HEK293 (cell line): ENCODE measurements at regions not wholly inside any gene's neighbourhood (a gene's known extent, or its start where the extent isn't known, plus 50 kb on each side); places are given as distances from the start of the nearest gene placed in this dataset.

Experiments used
- CTCF ChIA-PET: fragments of 350-600 bp; formaldehyde crosslinking; extraction: SDS; loops from one replicate; lab custom pipeline; 2021; ENCODE audit warnings: antibody characterized with exemption; lab: Yijun Ruan, JAX
- POLR2A ChIA-PET: fragments of 300-600 bp; formaldehyde crosslinking; extraction: SDS; loops from one replicate; lab custom pipeline; 2020; ENCODE audit warnings: antibody characterized with exemption, inconsistent platforms; lab: Yijun Ruan, JAX
- H3K27ac ChIP-seq: fragments of 200-500 bp; sonication (Bioruptor generic); 2 replicates; pipeline ENCODE4 v1.5.1; 2014; ENCODE audit warnings: low read depth, low read length, control low read depth, inconsistent platforms; ENCODE audit errors: extremely low read depth
- H3K36me3 ChIP-seq, 2 experiments: fragments of 200-500 bp in 1 of 2; sonication (Bioruptor generic) in 1 of 2; 1 replicate in 1 of 2; 2 replicates in 1 of 2; pipeline ENCODE4 v1.5.1; 2014 to 2017; ENCODE audit warnings: inconsistent platforms in 2 of 2, low read length in 2 of 2; ENCODE audit not compliant: control insufficient read depth in 2 of 2, insufficient read depth in 1 of 2
- H3K4me1 ChIP-seq: fragments of 200-500 bp; sonication (Bioruptor generic); 2 replicates; pipeline ENCODE4 v1.5.1; 2014; ENCODE audit warnings: mild to moderate bottlenecking, low read length, inconsistent platforms; ENCODE audit not compliant: control insufficient read depth, insufficient read depth
- H3K4me3 ChIP-seq: 2 replicates; pipeline ENCODE4 v1.5.1; 2011; ENCODE audit warnings: low read depth, mild to moderate bottlenecking, control low read depth, low read length, moderate library complexity
- H3K9me3 ChIP-seq: fragments of 200-500 bp; sonication (Bioruptor generic); 2 replicates; pipeline ENCODE4 v1.5.1; 2014; ENCODE audit warnings: low read depth, low read length, inconsistent platforms; ENCODE audit not compliant: control insufficient read depth, insufficient read depth
- HOXA7 ChIP-seq: sonication (generic); formaldehyde crosslinking; IDR thresholded peaks from 2 replicates; pipeline ENCODE4 v1.8.1; 2022; ENCODE audit warnings: missing genetic modification reagents, borderline replicate concordance
- HOXC10 ChIP-seq: sonication (generic); formaldehyde crosslinking; IDR thresholded peaks from 2 replicates; pipeline ENCODE4 v1.8.1; 2023; ENCODE audit warnings: mild to moderate bottlenecking, missing genetic modification reagents
- PRDM1 ChIP-seq: fragments of 450-650 bp; formaldehyde crosslinking; IDR thresholded peaks from 2 replicates; pipeline ENCODE4; 2016; ENCODE audit warnings: missing biosample characterization, missing genetic modification characterization
- TCF7L2 ChIP-seq: IDR thresholded peaks from 2 replicates; pipeline ENCODE4 v1.6.1; 2011; ENCODE audit warnings: low read depth, mild to moderate bottlenecking, inconsistent platforms, low read length, moderate library complexity, borderline replicate concordance
- ZNF175 ChIP-seq: fragments of 450-650 bp; formaldehyde crosslinking; IDR thresholded peaks from 2 replicates; pipeline ENCODE4 v1.5.1; 2016; ENCODE audit warnings: missing biosample characterization, missing genetic modification characterization
- ZNF184 ChIP-seq: fragments of 450-650 bp; IDR thresholded peaks from 2 replicates; pipeline ENCODE4 v1.5.1; 2018; ENCODE audit warnings: missing biosample characterization, mild to moderate bottlenecking, missing genetic modification characterization
- ZNF274 ChIP-seq, 2 experiments: fragments of 200-500 bp in 1 of 2; fragments of 450-650 bp in 1 of 2; sonication (Bioruptor generic) in 1 of 2; formaldehyde crosslinking in 1 of 2; IDR thresholded peaks; 2 replicates each; pipeline versions ENCODE4 v1.5.1 to v1.6.1; 2014 to 2016; ENCODE audit warnings: borderline replicate concordance in 1 of 2, inconsistent platforms in 1 of 2, low read length in 1 of 2, missing biosample characterization in 1 of 2, missing genetic modification characterization in 1 of 2
- ZNF311 ChIP-seq: fragments of 450-650 bp; formaldehyde crosslinking; IDR thresholded peaks from 2 replicates; pipeline ENCODE4 v1.5.1; 2017; ENCODE audit warnings: missing biosample characterization, missing genetic modification characterization, borderline replicate concordance
- ZNF48 ChIP-seq: fragments of 450-650 bp; formaldehyde crosslinking; IDR thresholded peaks from 2 replicates; pipeline ENCODE4 v1.5.1; 2016; ENCODE audit warnings: missing biosample characterization, missing genetic modification characterization
- ZNF501 ChIP-seq: fragments of 450-650 bp; formaldehyde crosslinking; IDR thresholded peaks from 2 replicates; pipeline ENCODE4 v1.5.1; 2016; ENCODE audit warnings: missing biosample characterization, missing genetic modification characterization
- ZNF521 ChIP-seq: fragments of 450-650 bp; formaldehyde crosslinking; IDR thresholded peaks from 2 replicates; pipeline ENCODE4 v1.5.1; 2017; ENCODE audit warnings: missing biosample characterization, mild to moderate bottlenecking, missing genetic modification characterization
- ZNF560 ChIP-seq: fragments of 450-650 bp; formaldehyde crosslinking; IDR thresholded peaks from 2 replicates; pipeline ENCODE4 v1.5.1; 2017; ENCODE audit warnings: missing biosample characterization, missing genetic modification characterization, borderline replicate concordance
- ZNF621 ChIP-seq: fragments of 450-650 bp; formaldehyde crosslinking; IDR thresholded peaks from 2 replicates; pipeline ENCODE4 v1.5.1; 2017; ENCODE audit warnings: missing biosample characterization, missing genetic modification characterization
- ZNF623 ChIP-seq: fragments of 450-650 bp; formaldehyde crosslinking; IDR thresholded peaks from 2 replicates; pipeline ENCODE4 v1.5.1; 2016; ENCODE audit warnings: missing biosample characterization, missing genetic modification characterization
- ZNF664 ChIP-seq: fragments of 450-650 bp; formaldehyde crosslinking; IDR thresholded peaks from 2 replicates; pipeline ENCODE4 v1.5.1; 2016; ENCODE audit warnings: missing biosample characterization, missing genetic modification characterization
- ZNF677 ChIP-seq: fragments of 450-650 bp; IDR thresholded peaks from 2 replicates; pipeline ENCODE4 v1.5.0; 2018; ENCODE audit warnings: missing biosample characterization, mild to moderate bottlenecking, missing genetic modification characterization, moderate library complexity
- ZSCAN30 ChIP-seq: fragments of 450-650 bp; IDR thresholded peaks from 2 replicates; pipeline ENCODE4 v1.5.1; 2018; ENCODE audit warnings: missing biosample characterization, mild to moderate bottlenecking, missing genetic modification characterization, moderate library complexity
- TF ChIP-seq, protein P1 (sequence below): fragments of 450-650 bp; formaldehyde crosslinking; IDR thresholded peaks from 2 replicates; pipeline ENCODE4 v1.5.1; 2016; ENCODE audit warnings: missing biosample characterization, missing genetic modification characterization, low read depth
- TF ChIP-seq, protein P2 (sequence below): fragments of 450-650 bp; formaldehyde crosslinking; IDR thresholded peaks from 2 replicates; pipeline ENCODE4 v1.5.1; 2017; ENCODE audit warnings: missing biosample characterization, missing genetic modification characterization
- TF ChIP-seq, protein P3 (sequence below): fragments of 450-650 bp; formaldehyde crosslinking; IDR thresholded peaks from 2 replicates; pipeline ENCODE4; 2016; ENCODE audit warnings: missing biosample characterization, missing genetic modification characterization
- TF ChIP-seq, protein P4 (sequence below): fragments of 450-650 bp; formaldehyde crosslinking; IDR thresholded peaks from 2 replicates; pipeline ENCODE4 v1.5.1; 2016; ENCODE audit warnings: missing biosample characterization, missing genetic modification characterization
- TF ChIP-seq, protein P5 (sequence below): fragments of 450-650 bp; formaldehyde crosslinking; conservative IDR thresholded peaks from 2 replicates; pipeline ENCODE4 v1.5.1; 2016; ENCODE audit warnings: low read depth, missing biosample characterization, missing genetic modification characterization
- TF ChIP-seq, protein P6 (sequence below): fragments of 450-650 bp; formaldehyde crosslinking; optimal IDR thresholded peaks from 2 replicates; pipeline ENCODE3; 2016; ENCODE audit warnings: missing biosample characterization, mild to moderate bottlenecking, missing genetic modification characterization

DNA sequence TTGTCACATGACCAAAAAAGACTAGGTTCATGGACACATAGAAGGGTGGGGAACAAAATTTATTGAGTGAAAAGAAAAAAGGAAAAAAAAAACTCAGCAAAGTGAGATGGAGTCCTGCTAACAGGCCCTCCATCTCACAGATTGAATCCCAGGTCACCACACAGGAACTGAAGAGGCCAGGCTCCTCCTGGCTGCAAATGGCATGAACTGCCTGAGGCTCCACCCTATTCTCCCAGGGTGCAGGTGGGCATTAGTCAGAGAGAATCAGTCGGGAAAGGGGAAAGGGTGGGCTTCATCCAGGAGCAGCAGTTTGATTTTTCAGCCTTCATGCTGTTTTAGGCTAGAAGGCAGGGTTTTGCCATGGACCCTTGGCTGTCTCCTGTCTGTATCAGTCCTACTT, 128.5 kb upstream of the GRID2 start:
- H3K4me1 ChIP-seq: no peaks in the 10 kb centered on the region
- TF ChIP-seq, protein P1, sequence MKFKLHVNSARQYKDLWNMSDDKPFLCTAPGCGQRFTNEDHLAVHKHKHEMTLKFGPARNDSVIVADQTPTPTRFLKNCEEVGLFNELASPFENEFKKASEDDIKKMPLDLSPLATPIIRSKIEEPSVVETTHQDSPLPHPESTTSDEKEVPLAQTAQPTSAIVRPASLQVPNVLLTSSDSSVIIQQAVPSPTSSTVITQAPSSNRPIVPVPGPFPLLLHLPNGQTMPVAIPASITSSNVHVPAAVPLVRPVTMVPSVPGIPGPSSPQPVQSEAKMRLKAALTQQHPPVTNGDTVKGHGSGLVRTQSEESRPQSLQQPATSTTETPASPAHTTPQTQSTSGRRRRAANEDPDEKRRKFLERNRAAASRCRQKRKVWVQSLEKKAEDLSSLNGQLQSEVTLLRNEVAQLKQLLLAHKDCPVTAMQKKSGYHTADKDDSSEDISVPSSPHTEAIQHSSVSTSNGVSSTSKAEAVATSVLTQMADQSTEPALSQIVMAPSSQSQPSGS (tag by site-specific recombination): no peak
- TF ChIP-seq ZNF623 (tag by site-specific recombination): no peak
- no peak for TF ChIP-seq ZNF664 (tag by site-specific recombination)
- no peak for TF ChIP-seq ZSCAN30
- TF ChIP-seq, protein P2, sequence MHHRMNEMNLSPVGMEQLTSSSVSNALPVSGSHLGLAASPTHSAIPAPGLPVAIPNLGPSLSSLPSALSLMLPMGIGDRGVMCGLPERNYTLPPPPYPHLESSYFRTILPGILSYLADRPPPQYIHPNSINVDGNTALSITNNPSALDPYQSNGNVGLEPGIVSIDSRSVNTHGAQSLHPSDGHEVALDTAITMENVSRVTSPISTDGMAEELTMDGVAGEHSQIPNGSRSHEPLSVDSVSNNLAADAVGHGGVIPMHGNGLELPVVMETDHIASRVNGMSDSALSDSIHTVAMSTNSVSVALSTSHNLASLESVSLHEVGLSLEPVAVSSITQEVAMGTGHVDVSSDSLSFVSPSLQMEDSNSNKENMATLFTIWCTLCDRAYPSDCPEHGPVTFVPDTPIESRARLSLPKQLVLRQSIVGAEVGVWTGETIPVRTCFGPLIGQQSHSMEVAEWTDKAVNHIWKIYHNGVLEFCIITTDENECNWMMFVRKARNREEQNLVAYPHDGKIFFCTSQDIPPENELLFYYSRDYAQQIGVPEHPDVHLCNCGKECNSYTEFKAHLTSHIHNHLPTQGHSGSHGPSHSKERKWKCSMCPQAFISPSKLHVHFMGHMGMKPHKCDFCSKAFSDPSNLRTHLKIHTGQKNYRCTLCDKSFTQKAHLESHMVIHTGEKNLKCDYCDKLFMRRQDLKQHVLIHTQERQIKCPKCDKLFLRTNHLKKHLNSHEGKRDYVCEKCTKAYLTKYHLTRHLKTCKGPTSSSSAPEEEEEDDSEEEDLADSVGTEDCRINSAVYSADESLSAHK (tag by site-specific recombination): no peak
- TF ChIP-seq ZNF311 (tag by site-specific recombination): no peak
- TF ChIP-seq PRDM1 (tag by site-specific recombination): no peak
- no peak for TF ChIP-seq ZNF560 (tag by site-specific recombination)
- TF ChIP-seq HOXC10 (CRISPR knock-in tag): no peak
- TF ChIP-seq ZNF677: no peak
- no peak for TF ChIP-seq ZNF621 (tag by site-specific recombination)
- TF ChIP-seq ZNF175 (tag by site-specific recombination): no peak
- TF ChIP-seq ZNF48 (tag by site-specific recombination): no peak
- no peak for TF ChIP-seq ZNF501 (tag by site-specific recombination)
- TF ChIP-seq ZNF184 (tag by site-specific recombination): no peak
- no peak overlapping the region for H3K27ac ChIP-seq
- ChIA-PET CTCF (no interaction called here), POLR2A (no interaction called here)
- no peaks in the 10 kb centered on the region for H3K9me3 ChIP-seq
- no peak overlapping the region for H3K4me3 ChIP-seq
- no peaks in the 10 kb centered on the region for H3K36me3 ChIP-seq

DNA sequence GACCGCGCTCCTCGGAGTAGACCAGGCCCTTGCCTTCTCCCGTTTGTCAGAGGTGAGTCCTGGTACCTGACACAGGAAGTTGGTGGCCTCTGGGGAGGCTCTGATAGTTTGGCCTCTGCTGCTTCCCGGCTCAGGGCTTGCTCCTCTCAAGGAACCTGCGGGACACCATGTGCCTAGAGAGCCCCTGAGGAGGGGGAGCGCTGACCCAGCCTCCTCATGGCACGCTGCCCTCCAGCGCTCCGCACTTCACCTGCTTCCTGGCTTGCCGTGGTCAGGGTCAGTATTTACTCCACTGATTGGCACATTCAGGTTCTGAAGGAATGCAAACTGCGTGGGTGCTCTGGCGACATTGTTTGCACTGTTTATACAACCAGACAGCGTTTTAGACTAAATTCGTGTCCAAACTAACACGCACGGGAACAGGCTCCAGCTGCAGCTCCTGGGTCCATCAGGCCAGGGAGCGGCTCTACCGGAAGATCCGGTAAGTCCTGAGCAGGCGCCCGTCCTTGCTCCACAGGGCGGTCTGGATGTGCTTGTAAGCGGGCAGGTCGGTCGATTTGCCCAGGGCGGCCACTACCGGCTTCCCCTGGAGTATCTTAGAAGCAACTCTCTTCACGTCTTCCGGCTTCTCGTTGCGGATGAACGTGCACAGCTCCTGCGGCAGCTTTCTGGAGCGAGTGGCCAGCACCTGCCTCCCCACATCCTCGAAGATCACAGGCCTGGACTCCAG, 121.6 kb upstream of the GRID2 start:
- H3K4me1 ChIP-seq: no peaks in the 10 kb centered on the region
- POLR2A ChIA-PET: no interaction called here
- H3K27ac ChIP-seq: no peak overlapping the region
- no peaks in the 10 kb centered on the region for H3K9me3 ChIP-seq
- CTCF ChIA-PET: no interaction called here
- H3K4me3 ChIP-seq: no peak overlapping the region
- H3K36me3 ChIP-seq: no peaks in the 10 kb centered on the region
- TF ChIP-seq ZNF521: no peak
- no peak for TF ChIP-seq HOXA7
- TF ChIP-seq, protein P3, sequence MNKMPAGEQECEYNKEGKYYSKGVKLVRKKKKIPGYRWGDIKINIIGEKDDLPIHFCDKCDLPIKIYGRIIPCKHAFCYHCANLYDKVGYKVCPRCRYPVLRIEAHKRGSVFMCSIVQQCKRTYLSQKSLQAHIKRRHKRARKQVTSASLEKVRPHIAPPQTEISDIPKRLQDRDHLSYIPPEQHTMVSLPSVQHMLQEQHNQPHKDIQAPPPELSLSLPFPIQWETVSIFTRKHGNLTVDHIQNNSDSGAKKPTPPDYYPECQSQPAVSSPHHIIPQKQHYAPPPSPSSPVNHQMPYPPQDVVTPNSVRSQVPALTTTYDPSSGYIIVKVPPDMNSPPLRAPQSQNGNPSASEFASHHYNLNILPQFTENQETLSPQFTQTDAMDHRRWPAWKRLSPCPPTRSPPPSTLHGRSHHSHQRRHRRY (tag by site-specific recombination): no peak
- TF ChIP-seq ZNF677: no peak
- TF ChIP-seq, protein P4, sequence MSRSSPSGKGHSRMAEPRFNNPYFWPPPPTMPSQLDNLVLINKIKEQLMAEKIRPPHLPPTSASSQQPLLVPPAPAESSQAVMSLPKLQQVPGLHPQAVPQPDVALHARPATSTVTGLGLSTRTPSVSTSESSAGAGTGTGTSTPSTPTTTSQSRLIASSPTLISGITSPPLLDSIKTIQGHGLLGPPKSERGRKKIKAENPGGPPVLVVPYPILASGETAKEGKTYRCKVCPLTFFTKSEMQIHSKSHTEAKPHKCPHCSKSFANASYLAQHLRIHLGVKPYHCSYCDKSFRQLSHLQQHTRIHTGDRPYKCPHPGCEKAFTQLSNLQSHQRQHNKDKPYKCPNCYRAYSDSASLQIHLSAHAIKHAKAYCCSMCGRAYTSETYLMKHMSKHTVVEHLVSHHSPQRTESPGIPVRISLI (tag by site-specific recombination): no peak
- TF ChIP-seq, protein P5, sequence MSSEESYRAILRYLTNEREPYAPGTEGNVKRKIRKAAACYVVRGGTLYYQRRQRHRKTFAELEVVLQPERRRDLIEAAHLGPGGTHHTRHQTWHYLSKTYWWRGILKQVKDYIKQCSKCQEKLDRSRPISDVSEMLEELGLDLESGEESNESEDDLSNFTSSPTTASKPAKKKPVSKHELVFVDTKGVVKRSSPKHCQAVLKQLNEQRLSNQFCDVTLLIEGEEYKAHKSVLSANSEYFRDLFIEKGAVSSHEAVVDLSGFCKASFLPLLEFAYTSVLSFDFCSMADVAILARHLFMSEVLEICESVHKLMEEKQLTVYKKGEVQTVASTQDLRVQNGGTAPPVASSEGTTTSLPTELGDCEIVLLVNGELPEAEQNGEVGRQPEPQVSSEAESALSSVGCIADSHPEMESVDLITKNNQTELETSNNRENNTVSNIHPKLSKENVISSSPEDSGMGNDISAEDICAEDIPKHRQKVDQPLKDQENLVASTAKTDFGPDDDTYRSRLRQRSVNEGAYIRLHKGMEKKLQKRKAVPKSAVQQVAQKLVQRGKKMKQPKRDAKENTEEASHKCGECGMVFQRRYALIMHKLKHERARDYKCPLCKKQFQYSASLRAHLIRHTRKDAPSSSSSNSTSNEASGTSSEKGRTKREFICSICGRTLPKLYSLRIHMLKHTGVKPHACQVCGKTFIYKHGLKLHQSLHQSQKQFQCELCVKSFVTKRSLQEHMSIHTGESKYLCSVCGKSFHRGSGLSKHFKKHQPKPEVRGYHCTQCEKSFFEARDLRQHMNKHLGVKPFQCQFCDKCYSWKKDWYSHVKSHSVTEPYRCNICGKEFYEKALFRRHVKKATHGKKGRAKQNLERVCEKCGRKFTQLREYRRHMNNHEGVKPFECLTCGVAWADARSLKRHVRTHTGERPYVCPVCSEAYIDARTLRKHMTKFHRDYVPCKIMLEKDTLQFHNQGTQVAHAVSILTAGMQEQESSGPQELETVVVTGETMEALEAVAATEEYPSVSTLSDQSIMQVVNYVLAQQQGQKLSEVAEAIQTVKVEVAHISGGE: no peak
- TF ChIP-seq TCF7L2: no peak
- TF ChIP-seq, protein P6, sequence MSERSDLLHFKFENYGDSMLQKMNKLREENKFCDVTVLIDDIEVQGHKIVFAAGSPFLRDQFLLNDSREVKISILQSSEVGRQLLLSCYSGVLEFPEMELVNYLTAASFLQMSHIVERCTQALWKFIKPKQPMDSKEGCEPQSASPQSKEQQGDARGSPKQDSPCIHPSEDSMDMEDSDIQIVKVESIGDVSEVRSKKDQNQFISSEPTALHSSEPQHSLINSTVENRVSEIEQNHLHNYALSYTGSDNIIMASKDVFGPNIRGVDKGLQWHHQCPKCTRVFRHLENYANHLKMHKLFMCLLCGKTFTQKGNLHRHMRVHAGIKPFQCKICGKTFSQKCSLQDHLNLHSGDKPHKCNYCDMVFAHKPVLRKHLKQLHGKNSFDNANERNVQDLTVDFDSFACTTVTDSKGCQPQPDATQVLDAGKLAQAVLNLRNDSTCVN: no peak
- no peak for TF ChIP-seq ZNF274 (IDR thresholded peaks at IDR 0.05; ENCODE audit: low read length)
- TF ChIP-seq ZNF274 (tag by site-specific recombination; IDR thresholded peaks at IDR 0.05; ENCODE audit: borderline replicate concordance): no peak
